ENCODE measurements at regions not wholly inside any gene's neighbourhood (a gene's known extent, or its start where the extent isn't known, plus 50 kb on each side); places are given as distances from the start of the nearest gene placed in this dataset.

GRCh38 chr18:30527226-30527625 is 515.3 kb downstream of the DSC3 start:
- Histone ChIP-seq H3K4me2 (ENCODE audit: low read length) (no peak overlapping the region), H3K36me3 (ENCODE audit: control insufficient read depth, low read length) (no peaks in the 10 kb centered on the region), H3K9me2 (replicated peaks; ENCODE audit: control insufficient read depth, low read length) (no peaks in the 10 kb centered on the region), H4K20me1 (ENCODE audit: control insufficient read depth, insufficient read depth, low read depth, low read length) (no peaks in the 10 kb centered on the region), H3F3A (ENCODE audit: control insufficient read depth, insufficient read depth) (no peaks in the 10 kb centered on the region), H3K4me3 (ENCODE audit: low read length) (no peak overlapping the region), H3K27ac (ENCODE audit: low read depth, low read length) (no peak overlapping the region), H3K4me1 (ENCODE audit: control insufficient read depth, low read length) (no peaks in the 10 kb centered on the region), H3K27me3 (ENCODE audit: control insufficient read depth, low read length) (no peaks in the 10 kb centered on the region), H3K79me2 (ENCODE audit: control insufficient read depth, low read length) (no peaks in the 10 kb centered on the region), H3K9me3 (ENCODE audit: control insufficient read depth, insufficient read depth, low read length) (no peaks in the 10 kb centered on the region)
- no peak for TF ChIP-seq EZH2phosphoT487 (IDR thresholded peaks at IDR 0.05; ENCODE audit: borderline replicate concordance, low read length)
- TF ChIP-seq, protein P1, sequence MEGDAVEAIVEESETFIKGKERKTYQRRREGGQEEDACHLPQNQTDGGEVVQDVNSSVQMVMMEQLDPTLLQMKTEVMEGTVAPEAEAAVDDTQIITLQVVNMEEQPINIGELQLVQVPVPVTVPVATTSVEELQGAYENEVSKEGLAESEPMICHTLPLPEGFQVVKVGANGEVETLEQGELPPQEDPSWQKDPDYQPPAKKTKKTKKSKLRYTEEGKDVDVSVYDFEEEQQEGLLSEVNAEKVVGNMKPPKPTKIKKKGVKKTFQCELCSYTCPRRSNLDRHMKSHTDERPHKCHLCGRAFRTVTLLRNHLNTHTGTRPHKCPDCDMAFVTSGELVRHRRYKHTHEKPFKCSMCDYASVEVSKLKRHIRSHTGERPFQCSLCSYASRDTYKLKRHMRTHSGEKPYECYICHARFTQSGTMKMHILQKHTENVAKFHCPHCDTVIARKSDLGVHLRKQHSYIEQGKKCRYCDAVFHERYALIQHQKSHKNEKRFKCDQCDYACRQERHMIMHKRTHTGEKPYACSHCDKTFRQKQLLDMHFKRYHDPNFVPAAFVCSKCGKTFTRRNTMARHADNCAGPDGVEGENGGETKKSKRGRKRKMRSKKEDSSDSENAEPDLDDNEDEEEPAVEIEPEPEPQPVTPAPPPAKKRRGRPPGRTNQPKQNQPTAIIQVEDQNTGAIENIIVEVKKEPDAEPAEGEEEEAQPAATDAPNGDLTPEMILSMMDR (IDR thresholded peaks at IDR 0.05; ENCODE audit: low read depth, low read length, poor library complexity, severe bottlenecking): no peak

- no peak overlapping the region for H3K27ac ChIP-seq (ENCODE audit: low read depth, low read length)
- no peaks in the 10 kb centered on the region for H3K79me2 ChIP-seq (ENCODE audit: control insufficient read depth, low read length)
- TF ChIP-seq EZH2phosphoT487 (IDR thresholded peaks at IDR 0.05; ENCODE audit: borderline replicate concordance, low read length): no peak
- TF ChIP-seq, protein P1 (IDR thresholded peaks at IDR 0.05; ENCODE audit: low read depth, low read length, poor library complexity, severe bottlenecking): no peak
- H3K4me1 ChIP-seq (ENCODE audit: control insufficient read depth, low read length): no peaks in the 10 kb centered on the region
- H3K27me3 ChIP-seq (ENCODE audit: control insufficient read depth, low read length): no peaks in the 10 kb centered on the region
- no peaks in the 10 kb centered on the region for H3K36me3 ChIP-seq (ENCODE audit: control insufficient read depth, low read length)
- no peaks in the 10 kb centered on the region for H3F3A ChIP-seq (ENCODE audit: control insufficient read depth, insufficient read depth)
- no peak overlapping the region for H3K4me3 ChIP-seq (ENCODE audit: low read length)
- no peak overlapping the region for H3K4me2 ChIP-seq (ENCODE audit: low read length)
- no peaks in the 10 kb centered on the region for H4K20me1 ChIP-seq (ENCODE audit: control insufficient read depth, insufficient read depth, low read depth, low read length)
- H3K9me2 ChIP-seq (replicated peaks; ENCODE audit: control insufficient read depth, low read length): no peaks in the 10 kb centered on the region
- H3K9me3 ChIP-seq (ENCODE audit: control insufficient read depth, insufficient read depth, low read length): no peaks in the 10 kb centered on the region
Measured at GRCh38 chr18:30522288-30522929, 520.1 kb downstream of the DSC3 start.

DNA sequence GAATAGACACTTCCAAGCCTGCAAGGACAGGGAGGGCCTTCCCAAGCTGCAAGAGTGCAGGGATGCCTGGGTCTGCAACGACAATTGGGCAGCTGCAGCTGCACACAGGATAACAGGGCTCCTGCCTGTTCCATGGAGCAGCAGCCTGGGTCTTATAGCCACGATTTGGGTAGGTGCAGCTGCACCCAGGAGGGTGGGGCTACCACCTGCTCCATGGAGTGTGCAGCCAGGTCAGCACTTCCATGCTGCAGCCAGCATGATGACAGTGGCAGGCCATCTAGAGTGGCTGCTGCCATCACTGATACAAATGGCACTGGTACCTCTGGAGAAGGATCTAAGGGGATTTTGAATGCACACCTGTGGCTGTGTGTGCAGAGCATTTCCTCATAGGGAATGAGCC is 528.5 kb downstream of the DSC3 start:
- H3K27me3 ChIP-seq (ENCODE audit: control insufficient read depth, low read length): no peaks in the 10 kb centered on the region
- no peak overlapping the region for H3K4me2 ChIP-seq (ENCODE audit: low read length)
- H3K4me1 ChIP-seq (ENCODE audit: control insufficient read depth, low read length): no peaks in the 10 kb centered on the region
- no peak for TF ChIP-seq EZH2phosphoT487 (IDR thresholded peaks at IDR 0.05; ENCODE audit: borderline replicate concordance, low read length)
- TF ChIP-seq, protein P1 (IDR thresholded peaks at IDR 0.05; ENCODE audit: low read depth, low read length, poor library complexity, severe bottlenecking): no peak
- no peaks in the 10 kb centered on the region for H3K9me2 ChIP-seq (replicated peaks; ENCODE audit: control insufficient read depth, low read length)
- H3K9me3 ChIP-seq (ENCODE audit: control insufficient read depth, insufficient read depth, low read length): no peaks in the 10 kb centered on the region; the same call in 1 of the 2 replicates
- no peaks in the 10 kb centered on the region for H3K79me2 ChIP-seq (ENCODE audit: control insufficient read depth, low read length)
- H3K4me3 ChIP-seq (ENCODE audit: low read length): no peak overlapping the region
- no peaks in the 10 kb centered on the region for H3K36me3 ChIP-seq (ENCODE audit: control insufficient read depth, low read length)
- H4K20me1 ChIP-seq (ENCODE audit: control insufficient read depth, insufficient read depth, low read depth, low read length): no peaks in the 10 kb centered on the region
- no peaks in the 10 kb centered on the region for H3F3A ChIP-seq (ENCODE audit: control insufficient read depth, insufficient read depth)
- H3K27ac ChIP-seq (ENCODE audit: low read depth, low read length): no peak overlapping the region

All from DOHH2 (cell line).